GM18951 (cell line): ENCODE measurements at regions not wholly inside any gene's neighbourhood (a gene's known extent, or its start where the extent isn't known, plus 50 kb on each side); places are given as distances from the start of the nearest gene placed in this dataset.

ENCODE experiments used
- POLR2A ChIP-seq: IDR thresholded peaks from 4 replicates; pipeline ENCODE4 v1.6.1; 2011; ENCODE audit warnings: mild to moderate bottlenecking; ENCODE audit not compliant: insufficient read length, insufficient read depth; ENCODE audit errors: extremely low read depth
- in situ Hi-C: fragments of 300-500 bp; cut with MboI; formaldehyde crosslinking; loops from one replicate; pipeline ENCODE4 v1.12.0; 2022; ENCODE audit warnings: low sequenced_read_pairs, mixed read lengths, inconsistent platforms; ENCODE audit not compliant: unreplicated experiment

GRCh38 chr7:68491523-68492358 is 1106.5 kb upstream of the AUTS2 start:
- TF ChIP-seq POLR2A = no peak
- in situ Hi-C loops = no loop called here

- in situ Hi-C loops = no loop called here
- no peak for TF ChIP-seq POLR2A
These were observed 1106.0 kb upstream of the AUTS2 start for GRCh38 chr7:68492359-68492690.

- in situ Hi-C loops = no loop called here
- TF ChIP-seq POLR2A = no peak
These were observed 1094.9 kb upstream of the AUTS2 start for GRCh38 chr7:68503400-68503799.

- in situ Hi-C loops = no loop called here
- no peak for TF ChIP-seq POLR2A
These were observed 1093.6 kb upstream of the AUTS2 start for GRCh38 chr7:68504716-68505115.

DNA sequence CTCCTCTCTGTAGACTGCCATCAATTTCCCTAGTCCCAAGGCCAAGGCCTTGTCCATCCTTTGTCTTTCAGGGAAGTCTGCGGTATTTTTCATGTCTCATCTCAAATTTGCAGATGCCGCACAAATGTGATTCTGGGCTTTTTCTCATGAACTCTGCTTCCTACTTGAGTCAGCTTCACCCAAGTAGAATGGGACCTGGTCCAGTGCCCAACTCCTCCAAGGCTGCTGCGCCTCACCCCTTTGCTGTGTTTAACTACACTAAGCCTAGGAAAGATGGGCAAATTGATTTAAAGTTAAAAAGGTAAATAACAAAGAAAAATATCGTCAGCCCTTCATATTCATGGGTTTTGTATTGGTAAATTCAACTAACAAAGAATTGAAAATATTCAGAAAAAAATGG is 1092.6 kb upstream of the AUTS2 start:
- TF ChIP-seq POLR2A = no peak
- in situ Hi-C loops = no loop called here

DNA sequence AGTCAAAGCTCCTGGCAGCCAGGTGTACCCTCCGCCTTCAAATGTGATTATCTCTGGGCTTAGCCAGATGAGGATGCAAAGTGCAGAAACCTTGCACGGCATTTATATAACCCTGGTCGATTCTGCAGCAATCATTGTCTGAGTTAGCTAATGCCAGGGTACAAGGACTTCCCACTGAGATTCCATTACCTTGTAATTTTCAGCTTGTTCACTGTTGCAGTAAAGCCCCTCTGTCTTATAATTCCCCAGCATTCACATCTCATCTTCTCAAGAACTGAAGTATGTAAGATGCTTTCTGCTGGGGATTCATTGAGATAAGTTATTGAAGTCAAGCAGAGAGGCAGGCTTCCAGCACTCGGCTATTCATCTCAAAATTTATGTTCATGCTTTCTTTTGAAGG is 1090.6 kb upstream of the AUTS2 start:
- in situ Hi-C loops = no loop called here
- TF ChIP-seq POLR2A = no peak

GRCh38 chr7:68509054-68509453 is 1089.2 kb upstream of the AUTS2 start:
- in situ Hi-C loops = no loop called here

DNA sequence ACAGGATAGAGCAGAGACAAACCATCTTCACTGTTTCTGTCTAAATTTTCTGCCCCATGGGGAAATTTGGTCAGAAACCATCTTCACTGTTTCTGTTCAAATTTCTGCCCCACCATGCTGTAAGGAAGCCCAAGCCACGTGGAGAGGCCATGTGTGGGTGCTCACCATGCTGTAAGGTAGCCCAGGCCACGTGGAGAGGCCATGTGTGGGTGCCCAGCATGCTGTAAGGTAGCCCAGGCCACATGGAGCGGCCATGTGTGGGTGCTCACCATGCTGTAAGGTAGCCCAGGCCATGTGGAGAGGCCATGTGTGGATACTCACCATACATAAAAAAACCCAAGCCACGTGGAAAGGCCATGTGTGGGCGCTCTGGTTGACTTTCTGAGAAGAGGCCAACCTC is 1088.7 kb upstream of the AUTS2 start:
- in situ Hi-C loops = no loop called here
- TF ChIP-seq POLR2A = no peak

More at GRCh38 chr7:68509054-68509453, 1089.2 kb upstream of the AUTS2 start:
- TF ChIP-seq POLR2A = no peak

- in situ Hi-C loops = no loop called here
- TF ChIP-seq POLR2A = no peak
These were observed 1087.0 kb upstream of the AUTS2 start for GRCh38 chr7:68511281-68511680.

DNA sequence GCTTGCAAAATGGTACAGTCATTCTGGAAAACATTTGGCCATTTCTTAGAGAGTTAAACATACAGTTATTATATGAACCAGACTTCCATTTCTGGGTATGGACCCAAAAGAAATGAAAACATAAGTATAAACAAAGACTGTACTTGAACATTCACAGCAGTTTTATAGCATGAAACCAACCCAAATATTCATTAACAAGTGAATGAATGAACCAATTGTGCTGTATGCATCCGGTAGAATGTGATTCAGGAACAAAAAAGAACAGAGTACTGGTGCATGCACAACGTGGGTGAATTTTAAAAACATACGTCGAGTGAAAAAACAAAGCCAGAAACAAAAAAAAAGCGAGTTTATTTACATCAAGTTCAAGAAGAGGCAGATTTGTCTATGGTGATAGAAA is 1085.8 kb upstream of the AUTS2 start:
- in situ Hi-C loops = no loop called here
- TF ChIP-seq POLR2A = no peak

- no peak for TF ChIP-seq POLR2A
- in situ Hi-C loops = no loop called here
These were observed 1080.2 kb upstream of the AUTS2 start for GRCh38 chr7:68518060-68518459.

GRCh38 chr7:68524126-68524525 is 1074.1 kb upstream of the AUTS2 start:
- in situ Hi-C loops = no loop called here
- TF ChIP-seq POLR2A = no peak

DNA sequence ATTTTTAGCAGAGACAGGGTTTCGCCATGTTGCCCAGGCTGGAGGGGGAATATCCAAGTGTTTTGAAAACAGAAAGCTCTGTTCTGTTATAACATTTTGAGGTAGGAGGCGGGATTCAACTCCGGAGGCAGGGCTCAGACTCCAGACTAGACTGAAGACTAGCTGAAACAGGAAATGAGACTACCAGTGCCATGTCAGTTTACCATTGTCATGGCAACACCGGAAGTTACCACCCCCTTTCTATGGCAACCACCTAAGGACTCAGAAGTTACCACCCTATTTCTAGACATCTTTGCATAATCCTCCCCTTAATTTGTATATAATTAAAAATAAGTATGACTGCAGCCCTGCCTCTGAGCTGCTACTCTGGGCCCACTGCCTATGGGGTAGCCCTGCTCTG is 1069.1 kb upstream of the AUTS2 start:
- in situ Hi-C loops = no loop called here
- no peak for TF ChIP-seq POLR2A

- in situ Hi-C loops = no loop called here
- no peak for TF ChIP-seq POLR2A
These were observed 1063.0 kb upstream of the AUTS2 start for GRCh38 chr7:68535266-68535665.
